ENCODE measurements at regions not wholly inside any gene's neighbourhood (a gene's known extent, or its start where the extent isn't known, plus 50 kb on each side); places are given as distances from the start of the nearest gene placed in this dataset.
A peak's percentile ranks its signal among the peaks of the same experiment; 100 is the strongest.

- no peak for DNase-seq (ENCODE audit: extremely low read depth, low read depth)
- TF ChIP-seq, protein P1, sequence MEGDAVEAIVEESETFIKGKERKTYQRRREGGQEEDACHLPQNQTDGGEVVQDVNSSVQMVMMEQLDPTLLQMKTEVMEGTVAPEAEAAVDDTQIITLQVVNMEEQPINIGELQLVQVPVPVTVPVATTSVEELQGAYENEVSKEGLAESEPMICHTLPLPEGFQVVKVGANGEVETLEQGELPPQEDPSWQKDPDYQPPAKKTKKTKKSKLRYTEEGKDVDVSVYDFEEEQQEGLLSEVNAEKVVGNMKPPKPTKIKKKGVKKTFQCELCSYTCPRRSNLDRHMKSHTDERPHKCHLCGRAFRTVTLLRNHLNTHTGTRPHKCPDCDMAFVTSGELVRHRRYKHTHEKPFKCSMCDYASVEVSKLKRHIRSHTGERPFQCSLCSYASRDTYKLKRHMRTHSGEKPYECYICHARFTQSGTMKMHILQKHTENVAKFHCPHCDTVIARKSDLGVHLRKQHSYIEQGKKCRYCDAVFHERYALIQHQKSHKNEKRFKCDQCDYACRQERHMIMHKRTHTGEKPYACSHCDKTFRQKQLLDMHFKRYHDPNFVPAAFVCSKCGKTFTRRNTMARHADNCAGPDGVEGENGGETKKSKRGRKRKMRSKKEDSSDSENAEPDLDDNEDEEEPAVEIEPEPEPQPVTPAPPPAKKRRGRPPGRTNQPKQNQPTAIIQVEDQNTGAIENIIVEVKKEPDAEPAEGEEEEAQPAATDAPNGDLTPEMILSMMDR (IDR thresholded peaks at IDR 0.05; ENCODE audit: low read depth, low read length): no peak
These were observed 245.2 kb downstream of the TPBG start for GRCh38 chr6:82608781-82609180.

DNA sequence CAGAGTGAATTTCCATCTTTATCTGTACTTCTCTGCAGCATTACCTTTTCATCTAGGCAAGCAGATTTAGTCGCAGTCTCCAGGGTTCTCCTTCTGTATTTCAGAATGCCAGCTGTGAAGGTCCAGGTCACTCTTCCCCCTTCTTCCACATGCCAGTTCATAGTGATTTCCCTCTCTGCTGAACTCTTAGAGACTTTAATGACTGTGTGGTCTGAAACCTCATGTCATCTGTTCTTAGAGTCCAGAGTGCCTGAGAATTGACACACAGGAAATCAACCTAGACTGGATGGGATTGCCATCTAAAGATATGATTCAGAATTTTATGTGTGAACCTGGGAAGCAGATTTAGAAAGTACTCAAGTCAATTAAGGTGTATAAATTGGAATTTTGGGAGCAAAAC lies 248.1 kb downstream of the TPBG start:
- DNase-seq (ENCODE audit: extremely low read depth, low read depth): no peak
- TF ChIP-seq, protein P1 (IDR thresholded peaks at IDR 0.05; ENCODE audit: low read depth, low read length): no peak

- DNase-seq (ENCODE audit: extremely low read depth, low read depth): no peak
- TF ChIP-seq, protein P1 (IDR thresholded peaks at IDR 0.05; ENCODE audit: low read depth, low read length): no peak
These were observed 248.9 kb downstream of the TPBG start for GRCh38 chr6:82612475-82613039.

DNA sequence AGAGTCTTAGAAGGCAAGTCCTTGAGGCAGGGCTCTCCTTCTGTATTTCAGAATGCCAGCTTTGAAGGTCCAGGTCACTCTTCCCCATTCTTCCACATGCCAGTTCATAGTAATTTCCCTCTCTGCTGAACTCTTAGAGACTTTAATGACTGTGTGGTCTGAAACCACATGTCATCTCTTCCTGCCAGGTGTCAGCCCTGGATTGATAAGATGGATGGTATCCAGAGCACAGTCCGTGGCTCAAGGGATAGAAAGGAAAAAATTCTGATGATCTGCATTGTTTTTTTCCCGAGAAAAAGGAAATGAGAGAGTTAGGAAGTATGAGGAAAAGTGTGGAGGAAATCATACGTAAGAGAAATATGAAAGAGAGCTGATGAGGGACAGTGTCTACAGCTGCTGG lies 250.9 kb downstream of the TPBG start:
- TF ChIP-seq, protein P1 (IDR thresholded peaks at IDR 0.05; ENCODE audit: low read depth, low read length): no peak
- no peak for DNase-seq (ENCODE audit: extremely low read depth, low read depth)

DNA sequence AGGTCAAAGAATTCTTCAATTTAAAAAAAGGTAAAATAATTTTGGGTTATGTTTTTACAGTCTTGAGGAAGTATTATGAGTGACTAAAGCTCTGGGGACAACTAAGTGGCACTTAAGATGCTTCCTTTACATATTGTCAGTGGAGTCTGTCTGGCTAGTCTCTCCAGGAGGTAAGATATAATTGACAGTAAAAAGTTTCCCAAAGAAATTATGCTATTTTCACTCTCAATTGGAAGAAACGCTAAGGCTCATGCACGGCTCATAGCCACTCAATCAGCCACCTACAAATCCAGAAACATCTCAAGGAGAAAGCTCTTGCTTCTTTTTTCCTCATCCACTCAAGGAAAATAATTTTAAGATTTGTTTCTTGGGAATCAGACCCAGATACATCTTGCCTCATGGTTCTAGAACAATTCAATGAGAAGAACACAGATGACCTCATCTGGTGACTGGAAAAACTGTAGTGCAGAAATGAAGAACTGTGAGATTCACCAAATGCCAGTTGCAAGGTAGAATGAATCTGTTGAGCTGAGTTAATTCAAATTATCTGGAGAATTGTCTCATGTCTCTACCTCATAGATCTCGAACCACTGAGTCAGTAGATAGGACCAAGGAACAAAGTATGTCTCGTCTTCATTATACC lies 252.9 kb downstream of the TPBG start:
- TF ChIP-seq, protein P1 (IDR thresholded peaks at IDR 0.05; ENCODE audit: low read depth, low read length): peak; percentile 37
- no peak for DNase-seq (ENCODE audit: extremely low read depth, low read depth)

DNA sequence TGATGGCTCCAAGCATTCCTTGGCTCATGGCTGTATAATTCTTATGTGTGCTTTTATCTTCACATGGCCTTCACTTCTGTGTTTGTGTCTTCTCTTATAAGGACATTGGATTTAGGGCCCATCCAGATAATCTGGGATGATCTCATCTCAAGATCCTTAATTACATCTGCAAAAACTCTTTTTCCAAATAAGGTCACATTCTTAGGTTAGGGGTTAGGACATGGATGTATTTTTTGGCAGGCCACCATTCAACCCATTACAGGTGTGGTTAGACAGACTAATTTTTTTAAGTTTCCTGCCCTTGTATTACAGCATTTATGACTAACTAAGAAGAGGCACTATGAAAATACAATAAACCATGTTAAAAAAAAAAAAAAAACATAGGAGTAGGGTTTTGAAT lies 254.0 kb downstream of the TPBG start:
- DNase-seq (ENCODE audit: extremely low read depth, low read depth): no peak
- TF ChIP-seq, protein P1 (IDR thresholded peaks at IDR 0.05; ENCODE audit: low read depth, low read length): no peak

- TF ChIP-seq, protein P1 (IDR thresholded peaks at IDR 0.05; ENCODE audit: low read depth, low read length): no peak
- no peak for DNase-seq (ENCODE audit: extremely low read depth, low read depth)
These were observed 256.0 kb downstream of the TPBG start for GRCh38 chr6:82619573-82619972.
